Stimulated activated CD4-positive, alpha-beta T cell treated with anti-CD3 and anti-CD28 coated beads, Interleukin-4, amount 100 ng/mL, for 24 hours (primary cell): ENCODE measurements at regions not wholly inside any gene's neighbourhood (a gene's known extent, or its start where the extent isn't known, plus 50 kb on each side); places are given as distances from the start of the nearest gene placed in this dataset.

Experiments
- DNase-seq: peaks from one replicate; pipeline ENCODE4 v3.0.0-alpha.2; 2020

GRCh38 chr10:60728056-60728455 is 50.2 kb upstream of the CDK1 start:
- DNase-seq = no peak

DNA sequence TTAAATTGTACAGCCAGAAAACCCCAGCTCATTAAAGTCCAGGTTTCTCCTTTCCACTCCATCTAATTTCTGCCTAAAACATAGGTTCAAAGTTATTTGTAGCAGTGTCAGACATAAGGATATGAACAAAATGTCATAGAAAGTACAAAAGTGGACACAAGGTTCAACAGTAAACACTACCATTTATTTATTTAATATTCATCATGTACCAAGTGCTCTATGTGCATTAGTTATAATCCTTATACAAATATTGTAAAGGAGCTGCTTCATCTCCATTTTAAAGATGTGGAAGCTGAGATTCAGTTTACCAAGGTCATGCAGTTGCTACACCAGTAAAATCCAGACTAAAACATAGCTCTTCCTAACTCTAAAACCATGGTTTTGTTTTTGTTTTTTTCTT is 52.0 kb upstream of the CDK1 start:
- DNase-seq = no peak

GRCh38 chr10:60722623-60723022 is 55.7 kb upstream of the CDK1 start:
- DNase-seq = no peak

DNA sequence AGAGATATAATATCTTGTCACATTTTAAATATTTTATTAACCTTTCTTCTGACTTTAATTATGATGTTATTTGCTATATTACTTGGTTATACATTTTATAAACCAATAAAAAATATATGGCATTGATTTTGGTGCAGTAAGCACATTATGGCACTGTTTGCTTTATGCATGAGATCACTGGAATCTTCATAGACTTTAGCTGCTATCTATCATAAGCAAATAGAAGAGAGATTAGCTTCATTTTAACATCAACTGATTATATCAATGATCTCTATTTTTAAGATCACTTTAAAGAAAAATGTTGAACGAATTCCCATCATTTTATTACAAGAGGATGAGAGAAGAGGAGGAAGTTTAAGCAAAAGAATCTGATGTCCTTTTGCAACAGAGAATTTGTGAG is 58.6 kb upstream of the CDK1 start:
- DNase-seq = no peak

DNA sequence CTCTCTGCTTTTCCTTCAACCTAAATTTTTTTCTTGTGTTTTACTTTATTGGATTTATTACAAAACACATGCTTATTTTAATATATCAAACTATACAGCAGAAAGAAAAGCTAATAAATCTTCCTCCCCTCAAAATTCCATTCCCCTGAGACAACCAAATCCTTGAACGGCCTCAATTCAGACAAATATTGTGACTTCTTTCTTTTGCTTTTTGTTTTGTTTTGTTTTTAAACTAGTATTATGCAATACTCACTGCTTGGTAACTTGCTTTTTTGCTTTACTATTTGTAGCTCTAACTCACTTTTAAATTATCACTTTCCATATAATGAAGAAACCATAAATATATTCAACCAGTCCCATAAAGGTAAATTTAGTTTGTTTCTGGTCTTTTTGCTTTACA is 59.4 kb upstream of the CDK1 start:
- DNase-seq = no peak

DNA sequence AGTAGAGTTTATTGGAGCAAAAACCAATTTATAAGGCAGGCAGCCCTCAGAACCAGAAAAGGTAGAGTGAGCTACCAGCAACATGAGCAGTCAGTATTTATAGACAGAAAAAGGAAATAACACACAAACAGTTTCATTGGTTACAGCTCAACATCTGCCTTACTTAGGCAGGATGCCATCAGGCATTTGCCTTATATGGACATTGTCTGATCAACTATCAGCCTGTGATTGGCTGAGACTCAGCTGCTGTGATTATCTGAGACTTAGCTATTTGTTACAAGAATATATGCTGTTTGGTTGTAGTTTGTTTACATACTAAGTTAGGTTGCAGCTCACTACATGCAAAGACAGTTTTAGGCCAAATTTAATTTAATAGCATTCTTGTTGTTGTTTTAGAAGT is 60.4 kb upstream of the CDK1 start:
- no peak for DNase-seq

- DNase-seq = no peak
Observed at GRCh38 chr10:60714233-60714632, 64.0 kb upstream of the CDK1 start.

DNA sequence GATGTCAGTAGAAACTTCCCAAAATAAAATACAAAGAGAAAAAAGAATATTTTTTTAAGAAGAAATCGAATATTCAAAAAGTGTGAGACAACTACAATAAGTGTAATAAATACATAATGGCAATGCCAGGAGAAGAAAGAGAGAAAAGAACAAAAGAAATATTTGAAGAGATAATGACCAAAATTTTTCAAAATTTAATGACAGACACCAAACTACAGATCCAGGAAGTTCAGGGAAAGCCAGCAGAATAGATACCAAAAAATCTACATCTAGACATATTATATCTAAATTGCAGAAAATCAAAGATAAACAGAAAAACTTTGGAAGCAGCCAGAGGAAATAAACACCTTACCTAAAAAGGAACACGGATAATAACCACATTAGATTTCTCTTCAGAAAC is 66.8 kb upstream of the CDK1 start:
- no peak for DNase-seq

GRCh38 chr10:60710041-60710440 is 68.2 kb upstream of the CDK1 start:
- DNase-seq = no peak

GRCh38 chr10:60708666-60709065 is 69.6 kb upstream of the CDK1 start:
- no peak for DNase-seq

- no peak for DNase-seq
Observed at GRCh38 chr10:60707841-60708240, 70.4 kb upstream of the CDK1 start.

DNA sequence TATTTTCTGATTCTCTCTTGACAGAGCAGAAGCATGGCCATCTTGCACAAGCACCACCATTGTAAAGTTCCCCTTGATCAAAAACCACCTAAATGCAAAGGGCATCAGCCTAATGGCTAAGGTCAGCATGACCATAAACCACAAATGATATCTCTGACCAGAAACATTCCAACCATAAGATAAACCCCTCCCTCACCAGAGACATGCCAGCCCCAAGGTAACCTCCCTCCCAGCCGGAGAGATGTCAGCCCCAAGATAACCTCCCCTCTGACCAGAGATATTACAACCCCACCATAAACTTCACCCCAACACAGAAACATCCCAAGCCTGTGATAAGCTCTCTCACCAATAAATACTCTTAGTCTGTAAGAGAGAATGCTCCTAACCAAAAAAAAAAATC is 72.1 kb upstream of the CDK1 start:
- DNase-seq = no peak

- no peak for DNase-seq
Observed at GRCh38 chr10:60705376-60705775, 72.9 kb upstream of the CDK1 start.

DNA sequence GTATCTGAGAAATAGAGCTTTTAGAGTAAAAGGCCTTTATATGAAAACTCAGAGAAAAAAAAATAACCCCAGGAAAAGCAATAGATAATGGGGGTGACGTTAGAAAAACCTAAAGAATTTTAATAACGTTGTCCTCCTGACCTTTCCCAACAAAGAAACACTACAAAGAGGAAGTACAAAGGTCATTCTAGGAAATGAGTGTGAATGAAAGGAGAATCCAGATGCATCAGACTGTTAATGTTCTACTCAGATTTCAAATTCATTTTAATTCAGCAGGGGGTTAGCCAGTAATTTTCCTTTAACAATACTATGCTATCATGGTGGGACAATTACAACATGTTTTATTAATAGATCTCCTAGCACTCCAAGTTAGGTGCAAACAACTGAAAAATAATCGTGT is 73.8 kb upstream of the CDK1 start:
- no peak for DNase-seq

- DNase-seq = no peak
Observed at GRCh38 chr10:60703266-60704041, 74.8 kb upstream of the CDK1 start.

DNA sequence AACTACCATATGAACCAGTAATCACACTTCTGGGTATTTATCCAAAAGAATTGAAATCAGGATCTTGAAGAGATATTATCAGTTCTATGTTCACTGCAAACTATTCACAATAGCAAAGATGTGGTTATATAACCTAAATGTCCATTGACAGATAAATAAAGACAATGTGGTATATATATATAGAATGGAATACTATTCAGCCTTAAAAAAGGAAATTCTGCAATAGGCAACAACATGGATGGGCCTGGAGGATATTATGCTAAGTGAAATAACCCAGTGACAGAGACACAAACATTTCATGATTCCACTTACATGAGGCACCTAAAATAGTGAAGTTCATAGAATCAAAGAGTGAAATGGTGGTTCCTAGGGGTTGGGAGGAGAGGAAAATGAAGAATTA is 90.6 kb upstream of the CDK1 start:
- DNase-seq = no peak

DNA sequence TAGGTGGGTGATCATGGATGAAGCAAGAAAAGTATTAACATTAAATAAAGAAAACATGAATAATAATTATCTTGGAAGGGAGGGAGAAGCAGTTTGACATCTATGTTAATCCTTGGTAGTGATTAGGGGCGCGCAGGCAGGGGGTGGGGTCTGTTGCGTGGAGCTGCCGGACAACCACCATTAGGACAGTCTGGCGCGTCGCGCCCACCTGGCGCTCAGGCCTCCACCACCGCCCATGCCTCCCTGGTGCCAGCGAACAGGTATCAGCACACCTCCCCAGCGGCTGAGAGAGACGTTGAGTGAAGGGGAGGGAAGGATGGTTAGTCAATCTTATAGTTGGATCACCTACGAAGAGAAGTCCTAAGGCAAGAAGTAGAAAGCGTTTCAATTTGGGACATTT is 94.2 kb upstream of the CDK1 start:
- no peak for DNase-seq

DNA sequence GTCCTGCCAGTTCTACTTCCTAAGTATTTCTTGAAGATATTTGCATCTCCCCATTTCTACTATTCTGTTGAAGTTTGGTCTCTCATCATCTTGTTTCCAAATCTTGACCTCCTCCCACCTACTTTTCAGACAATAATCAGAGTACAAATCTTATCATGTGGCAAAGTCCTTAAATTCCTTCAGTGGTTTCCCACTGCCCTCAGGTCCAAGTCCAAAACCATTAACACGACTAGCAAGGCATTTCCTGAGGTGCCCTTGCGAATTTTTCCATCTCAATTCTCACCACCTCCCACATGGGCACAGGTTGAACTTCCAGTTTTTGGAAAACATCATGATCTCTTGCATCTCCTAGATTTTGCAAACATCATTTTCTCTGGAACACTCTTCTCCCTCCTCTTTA is 97.2 kb upstream of the CDK1 start:
- no peak for DNase-seq

DNA sequence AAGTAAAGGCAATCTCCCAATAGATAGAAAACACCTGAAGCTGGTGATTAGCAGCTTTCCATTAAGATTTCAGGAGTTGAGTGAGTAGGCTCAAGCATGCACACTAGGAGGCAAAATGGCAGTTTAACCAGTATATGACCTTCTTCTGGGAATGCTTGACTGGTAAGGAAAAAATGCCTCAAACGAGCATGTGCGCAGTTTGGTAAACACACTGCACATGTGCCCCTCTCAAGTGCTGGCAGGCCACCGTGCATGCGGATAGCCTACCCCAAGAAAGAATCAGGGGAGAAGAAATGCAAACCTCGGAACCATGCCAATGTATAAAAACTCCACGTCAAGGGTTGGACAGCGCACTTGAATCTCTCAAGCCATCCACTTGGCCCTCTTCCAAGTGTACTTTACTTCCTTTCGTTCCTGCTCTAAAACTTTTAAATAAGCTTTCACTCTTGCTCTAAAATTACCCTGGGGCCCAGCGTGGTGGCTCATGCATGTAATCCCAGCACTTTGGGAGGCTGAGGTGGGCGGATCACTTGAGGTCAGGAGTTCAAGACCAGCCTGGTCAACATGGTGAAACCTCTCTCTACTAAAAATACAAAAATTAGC is 98.8 kb upstream of the CDK1 start:
- DNase-seq = no peak

DNA sequence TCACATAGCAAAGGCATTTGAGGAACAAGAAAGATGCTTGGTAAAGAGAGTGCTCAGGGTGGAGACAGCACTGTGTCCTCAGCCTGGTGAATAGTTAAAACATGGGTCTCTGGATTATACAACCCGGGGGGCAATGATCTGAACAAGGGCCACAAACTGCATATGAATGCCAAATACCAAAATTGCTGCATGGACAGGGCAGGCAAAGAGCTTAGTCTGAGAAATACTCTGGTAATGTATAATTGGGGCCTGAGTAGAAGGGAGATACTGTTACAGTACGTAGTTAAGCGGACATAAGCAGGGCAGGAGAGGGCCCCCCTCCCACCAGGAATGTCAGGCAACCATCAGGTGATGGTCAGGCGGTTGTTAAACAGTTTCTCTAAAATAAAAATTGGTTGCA is 99.3 kb upstream of the CDK1 start:
- DNase-seq = no peak

- DNase-seq = no peak
Observed at GRCh38 chr10:60677531-60678129, 100.6 kb upstream of the CDK1 start.

DNA sequence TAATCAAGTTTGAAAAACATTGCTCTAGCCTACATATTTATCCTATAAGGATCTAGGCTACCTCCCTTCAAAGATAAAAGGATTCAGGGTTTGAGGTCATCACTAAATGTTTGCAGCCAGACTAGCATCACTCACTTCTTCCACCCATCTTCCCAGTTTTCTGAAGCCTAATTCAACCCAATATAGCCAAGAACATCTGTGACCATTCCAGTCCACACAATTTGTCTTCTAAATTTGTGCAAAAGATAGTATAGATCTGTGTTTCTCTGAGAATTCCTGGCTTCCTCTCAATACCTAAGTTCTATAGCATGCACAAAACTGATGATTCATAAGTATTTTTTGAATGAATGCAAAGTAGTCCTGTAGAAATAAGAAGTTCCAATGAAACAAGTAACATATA is 103.0 kb upstream of the CDK1 start:
- no peak for DNase-seq

DNA sequence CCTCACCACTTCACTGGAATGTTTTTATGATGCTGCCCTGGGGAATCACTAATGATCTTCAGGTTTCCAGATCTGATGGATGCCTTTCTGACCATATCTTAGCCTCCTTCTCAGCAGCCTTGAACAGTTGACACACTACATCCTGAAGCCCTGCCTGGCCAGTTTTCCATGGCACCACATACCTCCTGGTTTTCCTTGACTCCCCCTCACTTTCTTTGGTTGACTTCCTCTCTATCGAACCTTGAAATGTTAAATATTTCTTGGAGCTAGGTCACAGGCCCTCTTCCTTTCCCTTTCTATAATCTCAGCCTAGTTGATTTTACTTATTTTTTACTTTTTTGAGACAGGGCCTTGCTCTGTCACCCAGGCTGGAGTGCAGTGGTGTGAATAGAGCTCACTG is 108.8 kb upstream of the CDK1 start:
- no peak for DNase-seq

- DNase-seq = peak; percentile 18
Observed at GRCh38 chr10:60666221-60666620, 112.1 kb upstream of the CDK1 start.

GRCh38 chr10:60664859-60665258 is 113.4 kb upstream of the CDK1 start:
- DNase-seq = no peak
